Parathyroid adenoma (tissue), 2 donors: ENCODE measurements at regions not wholly inside any gene's neighbourhood (a gene's known extent, or its start where the extent isn't known, plus 50 kb on each side); places are given as distances from the start of the nearest gene placed in this dataset.

Source experiments
- H2AFZ ChIP-seq: fragments of 300-600 bp; sonication (generic); one replicate; pipeline ENCODE4 v1.7.0; 2017; ENCODE audit warnings: antibody characterized with exemption, mild to moderate bottlenecking
- H3K27ac ChIP-seq: fragments of 300-600 bp; sonication (generic); one replicate; pipeline ENCODE4 v1.7.0; 2017
- H3K27me3 ChIP-seq: fragments of 300-600 bp; sonication (generic); one replicate; pipeline ENCODE4 v1.7.0; 2017; ENCODE audit warnings: low read length; ENCODE audit not compliant: control insufficient read depth, insufficient read depth
- H3K36me3 ChIP-seq: fragments of 300-600 bp; sonication (generic); one replicate; pipeline ENCODE4 v1.7.0; 2017; ENCODE audit warnings: low read length; ENCODE audit not compliant: control insufficient read depth, insufficient read depth
- H3K4me1 ChIP-seq: fragments of 300-600 bp; sonication (generic); one replicate; pipeline ENCODE4 v1.7.0; 2017; ENCODE audit warnings: control low read depth
- H3K4me2 ChIP-seq: fragments of 300-600 bp; sonication (generic); one replicate; pipeline ENCODE4 v1.7.0; 2017; ENCODE audit warnings: low read length
- H3K4me3 ChIP-seq: fragments of 300-600 bp; sonication (generic); one replicate; pipeline ENCODE4 v1.7.0; 2017; ENCODE audit warnings: low read depth, low read length
- H3K79me2 ChIP-seq: fragments of 300-600 bp; sonication (generic); one replicate; pipeline ENCODE4 v1.7.0; 2017; ENCODE audit warnings: control low read depth
- H3K9ac ChIP-seq: fragments of 300-600 bp; sonication (generic); one replicate; pipeline ENCODE4 v1.7.0; 2017; ENCODE audit warnings: mild to moderate bottlenecking
- H3K9me3 ChIP-seq: fragments of 300-600 bp; sonication (generic); one replicate; pipeline ENCODE4 v1.7.0; 2017; ENCODE audit warnings: low read length; ENCODE audit not compliant: control insufficient read depth
- CTCF ChIP-seq: fragments of 300-600 bp; sonication (generic); IDR thresholded peaks from one replicate; pipeline ENCODE4 v1.7.0; 2017; ENCODE audit warnings: antibody characterized with exemption, mild to moderate bottlenecking
- donor health status: primary hyperparathyroidism.

- no peak overlapping the region for H3K4me2 ChIP-seq
- no peak overlapping the region for H3K9ac ChIP-seq
- H3K36me3 ChIP-seq = no peaks in the 10 kb centered on the region
- no peaks in the 10 kb centered on the region for H3K27me3 ChIP-seq
- TF ChIP-seq CTCF = no peak
- H2AFZ ChIP-seq = no peak overlapping the region
- no peaks in the 10 kb centered on the region for H3K4me1 ChIP-seq
- no peak overlapping the region for H3K4me3 ChIP-seq
- H3K79me2 ChIP-seq = no peaks in the 10 kb centered on the region
- H3K9me3 ChIP-seq = no peaks in the 10 kb centered on the region
- H3K27ac ChIP-seq = no peak overlapping the region
These were observed 154.8 kb upstream of the TFPI start for GRCh38 chr2:187709065-187709464.

GRCh38 chr2:187710791-187711521, 156.7 kb upstream of the TFPI start:
- no peaks in the 10 kb centered on the region for H3K9me3 ChIP-seq
- H3K79me2 ChIP-seq = no peaks in the 10 kb centered on the region
- H3K4me2 ChIP-seq = no peak overlapping the region
- no peaks in the 10 kb centered on the region for H3K4me1 ChIP-seq
- H3K36me3 ChIP-seq = no peaks in the 10 kb centered on the region
- TF ChIP-seq CTCF = no peak
- H3K27ac ChIP-seq = no peak overlapping the region
- H3K4me3 ChIP-seq = no peak overlapping the region
- H3K27me3 ChIP-seq = no peaks in the 10 kb centered on the region
- H2AFZ ChIP-seq = no peak overlapping the region
- no peak overlapping the region for H3K9ac ChIP-seq

- Histone ChIP-seq H3K27ac (no peak overlapping the region), H3K9me3 (no peaks in the 10 kb centered on the region), H3K36me3 (no peaks in the 10 kb centered on the region), H3K4me3 (no peak overlapping the region), H3K4me2 (no peak overlapping the region), H3K79me2 (no peaks in the 10 kb centered on the region), H3K27me3 (no peaks in the 10 kb centered on the region), H3K9ac (no peak overlapping the region), H3K4me1 (no peaks in the 10 kb centered on the region), H2AFZ (no peak overlapping the region)
- no peak for TF ChIP-seq CTCF
These were observed 161.4 kb upstream of the TFPI start for GRCh38 chr2:187715590-187715989.

GRCh38 chr2:187716301-187716700, 162.1 kb upstream of the TFPI start:
- H3K27me3 ChIP-seq = no peaks in the 10 kb centered on the region
- H3K9me3 ChIP-seq = no peaks in the 10 kb centered on the region
- no peak overlapping the region for H3K9ac ChIP-seq
- no peaks in the 10 kb centered on the region for H3K36me3 ChIP-seq
- no peak for TF ChIP-seq CTCF
- H3K79me2 ChIP-seq = no peaks in the 10 kb centered on the region
- H2AFZ ChIP-seq = no peak overlapping the region
- no peaks in the 10 kb centered on the region for H3K4me1 ChIP-seq
- no peak overlapping the region for H3K4me2 ChIP-seq
- no peak overlapping the region for H3K4me3 ChIP-seq
- no peak overlapping the region for H3K27ac ChIP-seq

- Histone ChIP-seq H3K79me2 (no peaks in the 10 kb centered on the region), H3K4me1 (no peaks in the 10 kb centered on the region), H3K9me3 (no peaks in the 10 kb centered on the region), H3K27me3 (no peaks in the 10 kb centered on the region), H2AFZ (no peak overlapping the region), H3K36me3 (no peaks in the 10 kb centered on the region), H3K4me3 (no peak overlapping the region), H3K4me2 (no peak overlapping the region), H3K27ac (no peak overlapping the region), H3K9ac (no peak overlapping the region)
- TF ChIP-seq CTCF = no peak
These were observed 163.9 kb upstream of the TFPI start for GRCh38 chr2:187718092-187718491.
